Keratinocyte (primary cell): ENCODE measurements at regions not wholly inside any gene's neighbourhood (a gene's known extent, or its start where the extent isn't known, plus 50 kb on each side); places are given as distances from the start of the nearest gene placed in this dataset.

Experiments used
- DNase-seq: peaks from one replicate; pipeline ENCODE4 v3.0.0-alpha.2; 2011; ENCODE audit warnings: low read depth, missing footprints, low spot score
- FAIRE-seq: peaks from 2 replicates; lab custom pipeline; 2011; peaks lifted over from hg19 to GRCh38; lab: Jason Lieb, UNC
- H2AFZ ChIP-seq: 2 replicates; pipeline ENCODE4 v1.6.0; 2012; ENCODE audit warnings: low read length, control low read depth, inconsistent platforms; ENCODE audit not compliant: control insufficient read depth
- H3K27ac ChIP-seq: 2 replicates; pipeline ENCODE4 v1.5.1; 2011; ENCODE audit warnings: low read length; ENCODE audit not compliant: control insufficient read depth, insufficient read depth
- H3K27me3 ChIP-seq: 3 replicates; pipeline ENCODE4 v1.6.0; 2011; ENCODE audit warnings: low read length; ENCODE audit not compliant: control insufficient read depth, insufficient read depth; ENCODE audit errors: extremely low read depth
- H3K36me3 ChIP-seq, 2 experiments: 2 replicates in 1 of 2; 3 replicates in 1 of 2; pipeline ENCODE4 v1.5.1; 2011; ENCODE audit warnings: low read length in 2 of 2, mild to moderate bottlenecking in 1 of 2; ENCODE audit not compliant: control insufficient read depth in 2 of 2, insufficient read depth in 2 of 2; ENCODE audit errors: extremely low read depth in 1 of 2
- H3K4me1 ChIP-seq: 3 replicates; pipeline ENCODE4 v1.5.1; 2011; ENCODE audit warnings: low read length; ENCODE audit not compliant: control insufficient read depth, insufficient read depth; ENCODE audit errors: extremely low read depth
- H3K4me2 ChIP-seq: 3 replicates; pipeline ENCODE4 v1.6.0; 2011; ENCODE audit warnings: low read depth, low read length; ENCODE audit not compliant: control insufficient read depth, insufficient read depth; ENCODE audit errors: extremely low read depth
- H3K4me3 ChIP-seq, 3 experiments: fragments of 200-600 bp in 1 of 3; sonication (generic) in 1 of 3; 2 replicates in 2 of 3; 3 replicates in 1 of 3; pipeline ENCODE4 v1.5.1; 2011 to 2016; ENCODE audit warnings: low read length in 3 of 3, mild to moderate bottlenecking in 3 of 3, control low read depth in 2 of 3, inconsistent platforms in 1 of 3, low read depth in 1 of 3, mixed read lengths in 1 of 3, mixed run types in 1 of 3, moderate library complexity in 1 of 3; ENCODE audit not compliant: control insufficient read depth in 2 of 3, insufficient read depth in 2 of 3; ENCODE audit errors: extremely low read depth in 1 of 3
- H3K79me2 ChIP-seq: 2 replicates; pipeline ENCODE4 v1.6.0; 2012; ENCODE audit warnings: low read length; ENCODE audit not compliant: control insufficient read depth, insufficient read depth
- H3K9ac ChIP-seq: 3 replicates; pipeline ENCODE4 v1.6.0; 2011; ENCODE audit warnings: low read length; ENCODE audit not compliant: control insufficient read depth, insufficient read depth; ENCODE audit errors: extremely low read depth
- H3K9me1 ChIP-seq: 3 replicates; pipeline ENCODE4 v1.6.0; 2011; ENCODE audit warnings: low read length; ENCODE audit not compliant: control insufficient read depth, insufficient read depth; ENCODE audit errors: extremely low read depth
- H3K9me3 ChIP-seq: 2 replicates; pipeline ENCODE4 v1.5.1; 2012; ENCODE audit warnings: low read depth, low read length; ENCODE audit not compliant: control insufficient read depth
- H4K20me1 ChIP-seq: 3 replicates; pipeline ENCODE4 v1.6.0; 2011; ENCODE audit warnings: low read length; ENCODE audit not compliant: control insufficient read depth, insufficient read depth; ENCODE audit errors: extremely low read depth
- EZH2 ChIP-seq: IDR thresholded peaks from one replicate; pipeline ENCODE4 v1.6.1; 2012; ENCODE audit warnings: inconsistent platforms, mild to moderate bottlenecking, low read length, moderate library complexity
- dilution Hi-C: fragments of 300-500 bp; cut with MboI; formaldehyde crosslinking; loops from one replicate; pipeline ENCODE4 v1.7.0; 2020; ENCODE audit warnings: low sequenced_read_pairs; ENCODE audit not compliant: extremely low pct_ligation_motif_present
- TF ChIP-seq, protein P1 (sequence below), 3 experiments: IDR thresholded peaks in 1 of 3; conservative IDR thresholded peaks in 1 of 3; optimal IDR thresholded peaks in 1 of 3; 2 replicates in 2 of 3; 3 replicates in 1 of 3; pipeline versions ENCODE3 to v1.5.1; 2011; ENCODE audit warnings: low read length in 3 of 3, mild to moderate bottlenecking in 3 of 3, moderate library complexity in 2 of 3, control low read depth in 1 of 3, inconsistent platforms in 1 of 3; ENCODE audit not compliant: insufficient read depth in 2 of 3; ENCODE audit errors: extremely low read depth in 1 of 3

DNA sequence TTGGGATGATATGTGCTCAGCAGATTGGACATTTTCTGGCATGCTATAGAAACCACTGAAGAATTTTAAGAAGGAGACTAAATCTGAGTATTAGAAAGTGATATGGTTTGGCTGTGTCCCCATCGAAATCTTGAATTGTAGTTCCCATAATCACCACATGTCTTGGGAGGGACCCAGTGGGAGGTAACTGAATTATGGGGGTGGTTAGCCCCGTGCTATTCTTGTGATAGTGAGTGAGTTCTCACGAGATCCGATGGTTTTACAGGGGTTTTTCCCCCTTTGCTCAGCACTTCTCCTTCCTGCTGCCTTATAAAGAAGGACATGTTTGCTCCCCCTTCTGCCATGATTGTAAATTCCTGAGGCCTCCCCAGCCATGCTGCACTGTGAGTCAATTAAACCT lies 535.9 kb upstream of the VRK2 start:
- no peaks in the 10 kb centered on the region for H3K9me3 ChIP-seq
- no peaks in the 10 kb centered on the region for H3K27me3 ChIP-seq
- no peak overlapping the region for H2AFZ ChIP-seq
- DNase-seq: no peak
- no peak overlapping the region for H3K9ac ChIP-seq
- no peaks in the 10 kb centered on the region for H3K36me3 ChIP-seq
- H3K79me2 ChIP-seq: no peaks in the 10 kb centered on the region
- dilution Hi-C loops: no loop called here
- TF ChIP-seq, protein P1, sequence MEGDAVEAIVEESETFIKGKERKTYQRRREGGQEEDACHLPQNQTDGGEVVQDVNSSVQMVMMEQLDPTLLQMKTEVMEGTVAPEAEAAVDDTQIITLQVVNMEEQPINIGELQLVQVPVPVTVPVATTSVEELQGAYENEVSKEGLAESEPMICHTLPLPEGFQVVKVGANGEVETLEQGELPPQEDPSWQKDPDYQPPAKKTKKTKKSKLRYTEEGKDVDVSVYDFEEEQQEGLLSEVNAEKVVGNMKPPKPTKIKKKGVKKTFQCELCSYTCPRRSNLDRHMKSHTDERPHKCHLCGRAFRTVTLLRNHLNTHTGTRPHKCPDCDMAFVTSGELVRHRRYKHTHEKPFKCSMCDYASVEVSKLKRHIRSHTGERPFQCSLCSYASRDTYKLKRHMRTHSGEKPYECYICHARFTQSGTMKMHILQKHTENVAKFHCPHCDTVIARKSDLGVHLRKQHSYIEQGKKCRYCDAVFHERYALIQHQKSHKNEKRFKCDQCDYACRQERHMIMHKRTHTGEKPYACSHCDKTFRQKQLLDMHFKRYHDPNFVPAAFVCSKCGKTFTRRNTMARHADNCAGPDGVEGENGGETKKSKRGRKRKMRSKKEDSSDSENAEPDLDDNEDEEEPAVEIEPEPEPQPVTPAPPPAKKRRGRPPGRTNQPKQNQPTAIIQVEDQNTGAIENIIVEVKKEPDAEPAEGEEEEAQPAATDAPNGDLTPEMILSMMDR (optimal IDR thresholded peaks at IDR 0.05 in 1 of 3, IDR thresholded peaks at IDR 0.05 in 1 of 3, conservative IDR thresholded peaks at IDR 0.05 in 1 of 3; ENCODE audit: extremely low read depth in 1 of 3, insufficient read depth in 2 of 3, low read length in 3 of 3): no peak
- no peak overlapping the region for H3K4me3 ChIP-seq
- no peaks in the 10 kb centered on the region for H4K20me1 ChIP-seq
- H3K4me1 ChIP-seq: no peaks in the 10 kb centered on the region
- H3K27ac ChIP-seq: no peak overlapping the region
- H3K9me1 ChIP-seq: no peaks in the 10 kb centered on the region
- no peak overlapping the region for H3K4me2 ChIP-seq
- no peak for FAIRE-seq

DNA sequence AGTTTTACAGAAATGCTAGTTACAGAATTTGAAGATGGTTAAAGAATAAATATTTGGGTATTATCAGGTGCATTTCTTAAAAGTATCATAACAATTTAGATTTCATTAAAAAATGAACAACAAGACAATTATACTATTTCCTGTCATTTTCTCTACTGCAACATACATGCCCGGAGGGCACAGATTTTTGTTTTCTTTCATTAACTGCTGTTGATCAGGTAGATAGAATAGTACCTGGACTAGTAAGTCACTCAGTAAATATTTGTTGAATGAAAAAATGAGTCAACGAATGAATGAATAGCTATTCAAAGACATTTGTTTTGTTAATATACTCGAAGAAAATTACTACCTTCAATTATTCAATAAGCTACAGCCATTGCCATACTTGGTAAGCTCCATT lies 531.2 kb upstream of the VRK2 start:
- no peak for TF ChIP-seq EZH2
- no peaks in the 10 kb centered on the region for H3K9me1 ChIP-seq
- no peaks in the 10 kb centered on the region for H3K4me1 ChIP-seq
- no peak overlapping the region for H3K9ac ChIP-seq
- no peak for DNase-seq
- no peaks in the 10 kb centered on the region for H3K27me3 ChIP-seq
- H3K4me2 ChIP-seq: no peak overlapping the region
- dilution Hi-C loops: no loop called here
- H3K9me3 ChIP-seq: no peaks in the 10 kb centered on the region
- H3K36me3 ChIP-seq: no peaks in the 10 kb centered on the region
- H3K27ac ChIP-seq: no peak overlapping the region
- H3K4me3 ChIP-seq: no peak overlapping the region
- no peak overlapping the region for H2AFZ ChIP-seq
- no peaks in the 10 kb centered on the region for H4K20me1 ChIP-seq
- FAIRE-seq: no peak
- H3K79me2 ChIP-seq: no peaks in the 10 kb centered on the region

DNA sequence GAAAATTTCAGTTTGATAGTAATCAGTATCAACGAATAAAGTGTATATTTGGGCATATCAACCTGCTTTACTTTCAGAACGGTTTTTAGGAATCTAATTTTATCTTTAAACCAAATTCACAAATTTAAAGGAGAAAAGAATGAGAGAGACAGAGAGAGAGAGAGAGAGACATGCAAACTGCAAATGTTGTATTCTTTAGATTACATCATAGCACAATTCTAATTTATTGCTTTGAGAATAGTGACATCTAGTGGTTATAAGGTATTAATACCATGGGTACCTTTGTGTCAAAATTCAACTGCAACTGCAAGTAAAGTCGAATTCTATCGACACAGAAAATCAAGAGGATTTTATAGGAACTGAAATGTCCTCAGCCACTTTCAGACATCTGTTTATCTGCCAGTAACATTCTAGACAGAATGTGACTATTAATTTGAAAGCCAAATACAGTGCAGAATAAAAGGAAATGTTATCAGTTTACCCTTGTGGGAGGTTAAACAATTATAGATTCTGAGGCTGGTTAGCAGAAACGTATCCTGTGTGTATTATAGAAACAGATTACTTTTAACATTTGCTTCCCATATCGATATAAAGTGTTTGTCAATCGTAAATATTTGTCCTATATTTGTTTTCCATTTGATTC lies 529.8 kb upstream of the VRK2 start:
- Histone ChIP-seq H3K9ac (no peak overlapping the region), H3K27me3 (no peaks in the 10 kb centered on the region), H2AFZ (no peak overlapping the region), H3K4me3 (no peak overlapping the region), H3K36me3 (no peaks in the 10 kb centered on the region), H4K20me1 (no peaks in the 10 kb centered on the region), H3K9me3 (no peaks in the 10 kb centered on the region), H3K9me1 (no peaks in the 10 kb centered on the region), H3K79me2 (no peaks in the 10 kb centered on the region), H3K4me2 (no peak overlapping the region), H3K27ac (no peak overlapping the region), H3K4me1 (no peaks in the 10 kb centered on the region)
- no peak for DNase-seq
- no peak for TF ChIP-seq EZH2
- TF ChIP-seq, protein P1 (optimal IDR thresholded peaks at IDR 0.05 in 1 of 3, IDR thresholded peaks at IDR 0.05 in 1 of 3, conservative IDR thresholded peaks at IDR 0.05 in 1 of 3; ENCODE audit: extremely low read depth in 1 of 3, insufficient read depth in 2 of 3, low read length in 3 of 3): peak in 1 of 3 experiments; percentile 30
- no peak for FAIRE-seq
- dilution Hi-C loops: no loop called here
